Lung (tissue), 11 donors: ENCODE measurements at regions not wholly inside any gene's neighbourhood (a gene's known extent, or its start where the extent isn't known, plus 50 kb on each side); places are given as distances from the start of the nearest gene placed in this dataset.
"Not testable (repeated sequence)": the region's sequence is repeated elsewhere in the genome, so short reads cannot be mapped to it uniquely, and the experiment has no call there.

Experiments
- ATAC-seq: fragments of 200-7000 bp; cut with Tn5 transposase; one replicate; pipeline ENCODE4 v1.9.1; 2020; ENCODE audit warnings: moderate number of reproducible peaks; ENCODE audit not compliant: insufficient read depth, low FRiP score
- DNase-seq, 3 donors: peaks; one replicate each; pipeline ENCODE4 v3.0.0-alpha.2; 2013 to 2017
- H3K27ac ChIP-seq, 2 donors: one replicate each; pipeline ENCODE4 v1.5.1; 2013; ENCODE audit warnings: mild to moderate bottlenecking in 2 of 2, moderate library complexity in 2 of 2, control low read depth in 1 of 2, inconsistent platforms in 1 of 2, low read depth in 1 of 2, low read length in 1 of 2
- H3K27me3 ChIP-seq, 3 donors: one replicate each; pipeline ENCODE4 v1.5.1; 2013; ENCODE audit warnings: low read length in 2 of 3; ENCODE audit not compliant: control insufficient read depth in 3 of 3, insufficient read depth in 3 of 3
- H3K36me3 ChIP-seq, 4 donors: one replicate each; pipeline ENCODE4 v1.5.1; 2013; ENCODE audit warnings: low read length in 4 of 4, mild to moderate bottlenecking in 1 of 4, moderate library complexity in 1 of 4; ENCODE audit not compliant: control insufficient read depth in 4 of 4, insufficient read depth in 4 of 4
- H3K4me1 ChIP-seq, 5 donors: one replicate each; pipeline ENCODE4 v1.5.1; 2013; ENCODE audit warnings: low read length in 5 of 5, mild to moderate bottlenecking in 2 of 5, moderate library complexity in 1 of 5; ENCODE audit not compliant: control insufficient read depth in 5 of 5, insufficient read depth in 5 of 5
- H3K4me3 ChIP-seq: one replicate; pipeline ENCODE4 v1.5.1; 2013; ENCODE audit warnings: mild to moderate bottlenecking, control low read depth, moderate library complexity
- H3K9ac ChIP-seq, 2 donors: one replicate each; pipeline ENCODE4 v1.5.1; 2013; ENCODE audit warnings: low read length in 2 of 2, control low read depth in 1 of 2; ENCODE audit not compliant: insufficient read depth in 1 of 2
- H3K9me3 ChIP-seq, 4 donors: one replicate each; pipeline ENCODE4 v1.5.1; 2013; ENCODE audit warnings: low read length in 3 of 4, mild to moderate bottlenecking in 1 of 4, moderate library complexity in 1 of 4; ENCODE audit not compliant: control insufficient read depth in 4 of 4, insufficient read depth in 3 of 4
- WGBS, 2 donors: extraction: QIAGEN DNeasy Blood & Tissue Kit; methylation state at CpG; one replicate each; pipeline ENCODE4 v1.1.7; 2013; 5-methylcytosine and 5-hydroxymethylcytosine counted together
- TF ChIP-seq, protein P1 (sequence below): IDR thresholded peaks from 2 replicates; pipeline ENCODE4 v1.5.1; 2012; ENCODE audit warnings: mild to moderate bottlenecking; ENCODE audit errors: control extremely low read depth, extremely low read depth
- donor health status: control.
- donor health status: control.
- donor health status: Bipolar disorder and iron deficiency.
- donor health status: healthy.
- donor health status: DM: yes; HTN: yes; CAD: no.

DNA sequence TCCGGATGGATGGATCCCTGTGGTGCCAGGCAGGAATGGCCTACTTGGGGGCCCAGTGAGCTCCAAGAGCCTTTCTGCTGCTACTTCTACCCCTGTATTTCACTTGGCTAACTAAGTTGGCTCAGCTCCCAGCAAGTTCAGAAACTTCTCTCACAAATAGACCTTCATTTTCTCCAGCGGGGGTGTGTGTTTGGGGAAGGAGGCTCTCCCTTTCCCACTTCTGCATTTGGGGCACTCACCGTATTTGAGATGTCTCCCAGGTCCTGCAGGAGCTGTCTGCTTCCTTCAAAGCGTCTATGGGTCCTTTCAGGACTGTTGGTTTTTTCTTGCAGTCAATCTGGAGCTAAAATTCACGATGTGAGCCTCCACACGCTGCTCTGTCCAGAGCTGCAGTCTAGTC is 197.7 kb downstream of the SPANXN3 start:
- H3K9ac ChIP-seq: no peak overlapping the region
- H3K27ac ChIP-seq: no peak overlapping the region
- TF ChIP-seq, protein P1, sequence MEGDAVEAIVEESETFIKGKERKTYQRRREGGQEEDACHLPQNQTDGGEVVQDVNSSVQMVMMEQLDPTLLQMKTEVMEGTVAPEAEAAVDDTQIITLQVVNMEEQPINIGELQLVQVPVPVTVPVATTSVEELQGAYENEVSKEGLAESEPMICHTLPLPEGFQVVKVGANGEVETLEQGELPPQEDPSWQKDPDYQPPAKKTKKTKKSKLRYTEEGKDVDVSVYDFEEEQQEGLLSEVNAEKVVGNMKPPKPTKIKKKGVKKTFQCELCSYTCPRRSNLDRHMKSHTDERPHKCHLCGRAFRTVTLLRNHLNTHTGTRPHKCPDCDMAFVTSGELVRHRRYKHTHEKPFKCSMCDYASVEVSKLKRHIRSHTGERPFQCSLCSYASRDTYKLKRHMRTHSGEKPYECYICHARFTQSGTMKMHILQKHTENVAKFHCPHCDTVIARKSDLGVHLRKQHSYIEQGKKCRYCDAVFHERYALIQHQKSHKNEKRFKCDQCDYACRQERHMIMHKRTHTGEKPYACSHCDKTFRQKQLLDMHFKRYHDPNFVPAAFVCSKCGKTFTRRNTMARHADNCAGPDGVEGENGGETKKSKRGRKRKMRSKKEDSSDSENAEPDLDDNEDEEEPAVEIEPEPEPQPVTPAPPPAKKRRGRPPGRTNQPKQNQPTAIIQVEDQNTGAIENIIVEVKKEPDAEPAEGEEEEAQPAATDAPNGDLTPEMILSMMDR: no peak
- H3K36me3 ChIP-seq: no peaks in the 10 kb centered on the region
- no peaks in the 10 kb centered on the region for H3K4me1 ChIP-seq
- H3K4me3 ChIP-seq: no peak overlapping the region
- no peaks in the 10 kb centered on the region for H3K9me3 ChIP-seq
- no peaks in the 10 kb centered on the region for H3K27me3 ChIP-seq
- ATAC-seq (no peak), DNase-seq (no peak)
- WGBS, 2 donors: 61 to 67% methylated on average over 6 of the region's 6 CpGs

DNA sequence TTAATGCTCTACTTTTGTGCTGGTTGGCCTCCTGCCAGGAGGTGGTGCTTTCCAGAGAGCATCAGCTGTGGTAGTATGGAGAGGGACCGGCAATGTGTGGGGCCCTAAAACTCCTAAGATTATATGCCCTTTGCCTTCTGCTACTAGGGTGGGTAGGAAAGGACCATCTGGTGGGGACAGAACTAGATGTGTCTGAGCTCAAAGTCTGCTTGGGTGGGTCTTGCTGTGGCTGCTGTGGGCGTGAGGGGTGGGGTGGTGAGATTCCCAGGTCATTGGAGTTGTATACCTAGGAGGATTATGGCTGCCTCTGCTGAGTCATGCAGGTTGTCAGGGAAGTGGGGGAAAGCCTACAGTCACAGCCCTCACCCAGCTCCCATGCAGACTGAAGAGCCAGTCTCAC is 198.4 kb downstream of the SPANXN3 start:
- H3K9me3 ChIP-seq, H3K9ac ChIP-seq, ATAC-seq, H3K27ac ChIP-seq, DNase-seq, H3K36me3 ChIP-seq, H3K4me1 ChIP-seq, H3K27me3 ChIP-seq, H3K4me3 ChIP-seq: not testable (repeated sequence)
- whole genome bisulfite sequencing, 2 donors: 72 to 100% methylated on average over 2 of the region's 2 CpGs

DNA sequence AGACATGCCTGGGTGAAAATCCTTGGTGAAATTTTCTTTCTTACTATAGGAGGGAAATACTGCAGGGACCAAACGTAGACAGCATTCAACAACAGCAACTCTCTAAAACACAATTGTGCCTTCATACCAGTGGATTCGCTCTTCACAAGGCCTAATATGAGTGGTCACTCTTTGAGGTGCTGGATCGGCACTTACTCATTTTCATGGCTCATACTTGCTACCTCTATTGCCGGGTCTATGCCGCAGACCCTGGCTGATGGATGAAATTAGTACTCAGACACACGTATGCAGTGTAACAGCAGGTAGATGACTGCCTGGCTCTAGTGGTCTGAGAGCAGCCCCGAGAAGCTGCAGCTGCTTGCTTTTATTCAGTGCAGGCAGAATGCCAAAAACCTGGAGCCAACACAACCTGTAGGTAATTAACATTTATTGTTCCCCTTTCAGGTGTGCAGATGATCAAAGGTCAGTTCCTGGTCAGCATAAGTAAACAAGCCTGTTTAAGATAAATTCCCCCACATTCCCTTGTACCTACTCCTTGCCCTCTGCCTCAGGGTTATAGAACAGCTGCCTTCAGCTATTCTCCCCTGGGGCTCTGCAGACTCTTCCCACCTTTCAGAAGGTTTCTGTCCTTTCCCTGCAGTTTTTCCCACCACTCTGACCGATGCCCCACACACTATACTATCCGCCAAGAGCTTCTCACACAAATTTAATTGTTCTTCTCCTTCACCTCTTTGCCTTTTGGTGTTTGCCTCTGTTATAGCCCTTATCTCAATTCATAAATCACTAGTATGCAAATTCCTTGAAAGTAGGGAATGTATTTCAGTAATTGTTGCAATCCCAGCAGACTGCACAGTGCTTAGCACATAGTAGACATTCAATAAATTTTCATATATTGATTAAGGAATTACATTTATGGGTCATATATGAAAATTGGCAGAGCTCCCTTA is 210.0 kb downstream of the SPANXN3 start:
- DNase-seq (no peak), ATAC-seq (no peak)
- WGBS, 2 donors: 64 to 82% methylated on average over 9 of the region's 9 CpGs
- no peak overlapping the region for H3K27ac ChIP-seq
- H3K36me3 ChIP-seq: no peaks in the 10 kb centered on the region
- H3K9me3 ChIP-seq: peaks cover 0 to 2% (median 0%) of the 10 kb centered on the region in 4 donors
- no peak overlapping the region for H3K9ac ChIP-seq
- no peaks in the 10 kb centered on the region for H3K4me1 ChIP-seq
- TF ChIP-seq, protein P1: no peak
- H3K27me3 ChIP-seq: no peaks in the 10 kb centered on the region
- H3K4me3 ChIP-seq: no peak overlapping the region

DNA sequence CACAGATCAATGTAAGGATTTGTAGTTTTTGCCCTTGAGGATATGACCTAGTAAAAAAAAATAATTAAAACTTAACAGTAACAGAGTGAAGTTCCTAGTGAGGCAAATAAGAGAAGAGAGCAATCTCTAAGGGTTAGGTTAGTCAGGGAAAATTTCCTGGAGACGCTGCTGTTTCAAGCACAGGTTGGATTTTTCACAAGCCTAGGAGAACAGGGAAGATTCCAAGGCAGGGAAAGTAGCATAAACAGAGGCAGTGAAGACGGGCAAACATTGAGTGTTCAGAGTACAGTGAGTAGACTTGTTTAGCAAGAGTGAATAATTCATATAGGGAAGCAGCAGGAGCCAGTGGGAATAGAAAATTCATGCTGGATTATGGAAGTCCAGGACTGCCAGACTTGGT is 212.8 kb downstream of the SPANXN3 start:
- H3K9me3 ChIP-seq: peaks cover 0 to 2% (median 0%) of the 10 kb centered on the region in 4 donors
- TF ChIP-seq, protein P1: no peak
- no peaks in the 10 kb centered on the region for H3K36me3 ChIP-seq
- no peaks in the 10 kb centered on the region for H3K27me3 ChIP-seq
- no peak overlapping the region for H3K4me3 ChIP-seq
- H3K9ac ChIP-seq: no peak overlapping the region
- H3K4me1 ChIP-seq: peaks cover 0 to under 1% (median 0%) of the 10 kb centered on the region in 5 donors
- ATAC-seq (no peak), DNase-seq (no peak)
- 57 to 80% methylated on average over 2 of the region's 2 CpGs for WGBS, 2 donors
- no peak overlapping the region for H3K27ac ChIP-seq
